ENCODE measurements at regions not wholly inside any gene's neighbourhood (a gene's known extent, or its start where the extent isn't known, plus 50 kb on each side); places are given as distances from the start of the nearest gene placed in this dataset.

DNA sequence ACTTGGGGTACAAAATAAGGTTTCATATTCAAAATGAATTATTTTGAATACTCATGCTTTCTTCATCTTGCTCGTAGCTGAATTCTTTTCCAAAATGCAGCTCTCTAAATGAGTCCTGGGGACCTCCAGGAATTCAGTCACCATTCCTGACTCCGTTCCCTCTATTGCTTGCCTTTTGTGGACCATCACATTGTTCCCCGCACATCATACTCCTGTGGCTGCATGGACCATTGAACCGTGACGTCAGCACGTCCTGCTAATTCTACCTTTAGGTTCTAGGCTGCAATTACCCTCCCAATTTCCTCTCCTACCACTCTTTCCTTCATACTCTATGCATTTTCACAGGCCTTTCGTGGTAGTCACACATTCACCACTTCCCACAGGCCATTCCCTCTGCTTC lies 173.1 kb upstream of the ID4 start:
- DNase-seq (ENCODE audit: low spot score) = no peak
- intact Hi-C loops (cut with DNase I) = no loop called here

DNA sequence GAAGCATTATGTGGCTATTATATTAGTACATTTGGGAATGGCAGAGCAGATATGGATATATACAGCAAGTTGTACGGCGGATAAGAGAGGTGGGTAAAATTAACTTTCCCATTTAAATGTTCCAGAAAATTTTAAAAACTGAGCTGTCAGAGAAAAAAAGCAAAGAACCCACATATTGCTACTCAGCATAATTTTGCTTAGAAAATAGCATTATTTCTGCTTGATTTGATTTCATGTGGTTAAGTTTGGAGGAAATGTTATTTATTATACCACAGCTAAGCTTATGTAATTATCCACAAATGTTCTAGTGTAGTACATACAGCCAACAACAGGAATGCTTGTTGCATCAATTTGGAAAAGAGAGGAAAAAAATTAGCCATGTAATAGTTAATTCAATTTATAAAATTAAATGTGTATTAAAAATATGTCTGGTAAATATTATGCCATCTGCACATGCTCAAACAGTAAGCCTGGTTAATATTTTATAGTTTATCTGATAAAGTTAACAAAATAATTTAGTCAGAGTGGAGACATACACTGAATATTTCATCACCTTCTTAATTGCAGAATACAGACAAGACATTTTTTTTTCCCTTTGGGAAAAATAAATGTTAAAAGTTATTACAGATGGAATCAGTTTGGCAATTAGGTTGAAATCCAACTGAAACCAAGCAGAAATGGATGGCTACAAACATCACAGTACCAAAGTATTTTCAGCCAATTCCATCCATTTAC lies 172.1 kb upstream of the ID4 start:
- intact Hi-C loops (cut with DNase I) = no loop called here
- DNase-seq (ENCODE audit: low spot score) = no peak

- DNase-seq (ENCODE audit: low spot score) = no peak
Measured at GRCh38 chr6:19665613-19665909, 171.6 kb upstream of the ID4 start.

DNA sequence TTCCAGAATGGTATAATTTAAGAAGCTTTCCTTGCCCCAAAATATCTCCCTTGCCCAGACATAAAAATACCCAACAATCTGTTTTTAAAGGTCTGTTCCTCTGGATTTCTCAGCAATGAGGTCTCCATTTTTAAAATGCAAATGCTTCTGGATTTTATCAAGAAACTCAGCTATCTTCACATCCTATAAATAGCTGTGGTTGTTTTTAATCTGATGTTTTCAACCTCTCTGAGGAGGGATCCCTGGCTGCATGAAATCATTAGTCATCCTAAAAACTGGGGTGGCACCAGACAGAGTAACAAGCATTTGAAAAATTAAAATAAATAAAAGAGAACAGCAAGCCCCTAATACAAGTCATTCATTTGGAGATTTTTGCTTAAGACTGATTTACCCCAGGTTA lies 168.5 kb upstream of the ID4 start:
- intact Hi-C loops (cut with DNase I) = no loop called here
- no peak for DNase-seq (ENCODE audit: low spot score)

More at GRCh38 chr6:19665613-19665909, 171.6 kb upstream of the ID4 start:
- intact Hi-C loops (cut with DNase I) = no loop called here

DNA sequence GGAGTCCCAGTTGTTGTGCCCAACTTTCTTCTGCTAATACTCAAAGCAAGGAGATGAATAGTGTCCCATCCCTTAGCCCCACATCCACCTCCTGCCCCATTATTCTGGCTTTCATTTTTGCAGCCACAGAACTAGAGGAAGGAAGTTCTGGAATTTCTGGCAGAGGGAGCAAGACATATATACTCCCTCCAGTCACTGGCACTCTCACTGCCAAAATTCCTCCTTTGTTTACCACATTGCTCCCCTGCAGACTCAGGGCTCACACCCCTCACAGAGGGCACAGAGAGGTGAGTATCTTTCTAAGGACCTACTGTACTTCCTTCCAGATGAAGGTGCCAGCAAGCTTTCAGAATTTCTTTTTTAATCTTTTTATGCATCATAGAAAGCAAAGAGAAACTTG lies 168.0 kb upstream of the ID4 start:
- no peak for DNase-seq (ENCODE audit: low spot score)
- intact Hi-C loops (cut with DNase I) = no loop called here

DNA sequence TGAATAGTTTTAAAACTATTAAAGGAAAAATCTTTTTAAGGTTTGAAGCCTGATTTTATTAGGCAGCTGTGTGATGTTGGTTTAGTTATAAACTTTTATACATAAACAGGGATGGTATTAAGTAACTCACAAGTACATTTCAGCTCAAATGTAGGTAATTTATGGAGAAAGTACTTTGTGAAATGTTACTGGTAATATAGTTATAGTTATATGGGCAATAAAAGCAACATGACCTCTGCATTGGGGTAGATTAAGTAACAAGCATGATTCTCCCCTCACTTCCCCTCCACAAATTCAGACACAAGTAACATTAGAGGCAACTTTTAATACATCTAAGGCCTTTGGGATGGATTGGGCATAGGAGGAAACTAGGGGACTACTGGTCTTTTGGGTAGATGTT lies 154.3 kb upstream of the ID4 start:
- intact Hi-C loops (cut with DNase I) = no loop called here

GRCh38 chr6:19690325-19691075 lies 146.7 kb upstream of the ID4 start:
- no peak for DNase-seq (ENCODE audit: low spot score)
- intact Hi-C loops (cut with DNase I) = no loop called here

More for the DNA sequence above, 154.3 kb upstream of the ID4 start:
- no peak for DNase-seq (ENCODE audit: low spot score)

DNA sequence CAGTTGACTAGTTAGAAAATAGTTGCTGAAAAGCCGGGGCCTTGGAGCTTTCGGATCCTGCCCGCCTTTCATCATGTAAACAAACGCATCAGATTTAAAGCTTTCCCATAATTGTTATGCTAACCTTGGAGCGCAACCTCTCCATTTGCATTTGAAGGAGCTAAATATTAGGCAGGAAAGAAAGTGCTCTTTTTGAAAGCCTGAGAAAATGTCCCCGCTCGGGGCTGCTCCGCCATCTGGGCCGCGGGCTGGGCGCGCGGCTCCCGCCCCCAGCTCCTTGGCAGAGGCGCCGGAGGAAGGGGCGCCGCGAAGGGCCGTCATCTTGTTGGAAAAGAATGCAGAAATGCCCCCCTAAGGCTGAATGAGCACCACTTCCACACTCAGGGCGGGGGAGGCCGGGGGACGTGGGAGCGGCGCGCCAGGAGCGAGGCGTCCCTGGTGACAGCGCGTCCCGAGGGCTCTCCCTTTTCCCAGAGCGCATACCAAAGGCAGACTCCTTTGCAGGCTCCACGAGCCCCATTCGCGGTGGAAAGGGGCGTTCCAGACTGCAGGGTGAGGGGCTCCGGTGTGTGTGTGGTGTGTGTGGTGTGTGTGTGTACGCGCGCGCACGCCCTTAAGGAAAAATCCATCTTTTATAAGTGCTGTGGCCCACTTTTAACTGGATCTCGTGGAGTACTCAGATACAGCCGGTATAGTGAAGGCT lies 145.6 kb upstream of the ID4 start:
- intact Hi-C loops (cut with DNase I) = no loop called here
- no peak for DNase-seq (ENCODE audit: low spot score)

GRCh38 chr6:19692506-19693298 lies 144.5 kb upstream of the ID4 start:
- DNase-seq (ENCODE audit: low spot score) = no peak
- intact Hi-C loops (cut with DNase I) = no loop called here

GRCh38 chr6:19694697-19695096 lies 142.5 kb upstream of the ID4 start:
- DNase-seq (ENCODE audit: low spot score) = no peak
- intact Hi-C loops (cut with DNase I) = no loop called here

- intact Hi-C loops (cut with DNase I) = no loop called here
- DNase-seq (ENCODE audit: low spot score) = no peak
Measured at GRCh38 chr6:19697744-19698290, 139.4 kb upstream of the ID4 start.

GRCh38 chr6:19699932-19700331 lies 137.2 kb upstream of the ID4 start:
- no peak for DNase-seq (ENCODE audit: low spot score)
- intact Hi-C loops (cut with DNase I) = no loop called here

GRCh38 chr6:19705606-19706005 lies 131.6 kb upstream of the ID4 start:
- no peak for DNase-seq (ENCODE audit: low spot score)

GRCh38 chr6:19712012-19712688 lies 125.0 kb upstream of the ID4 start:
- intact Hi-C loops (cut with DNase I) = no loop called here
- DNase-seq (ENCODE audit: low spot score) = no peak

More at GRCh38 chr6:19705606-19706005, 131.6 kb upstream of the ID4 start:
- intact Hi-C loops (cut with DNase I) = no loop called here

GRCh38 chr6:19712998-19713397 lies 124.2 kb upstream of the ID4 start:
- DNase-seq (ENCODE audit: low spot score) = no peak
- intact Hi-C loops (cut with DNase I) = no loop called here

DNA sequence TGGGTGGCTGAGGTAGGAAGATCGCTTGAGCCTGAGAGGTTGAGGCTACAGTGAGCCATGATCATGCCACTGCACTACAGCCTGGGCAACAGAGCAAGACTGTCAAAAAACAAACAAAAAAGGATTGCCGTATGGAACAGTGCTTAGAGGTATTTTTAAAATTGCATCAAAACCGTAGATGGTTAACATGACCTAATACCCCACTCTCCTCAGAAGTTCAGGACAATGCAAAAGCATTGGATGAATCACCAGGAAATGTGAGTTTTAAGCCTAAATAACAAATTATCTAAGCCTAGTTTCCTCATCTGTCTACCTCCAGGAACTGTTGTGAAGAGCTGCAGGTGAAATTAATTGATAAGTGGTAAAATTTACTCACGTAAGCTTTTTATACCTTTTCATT lies 123.8 kb upstream of the ID4 start:
- intact Hi-C loops (cut with DNase I) = no loop called here
- no peak for DNase-seq (ENCODE audit: low spot score)

- DNase-seq (ENCODE audit: low spot score) = no peak
- intact Hi-C loops (cut with DNase I) = no loop called here
Measured at GRCh38 chr6:19713984-19714383, 123.2 kb upstream of the ID4 start.

GRCh38 chr6:19714434-19715166 lies 122.6 kb upstream of the ID4 start:
- no peak for DNase-seq (ENCODE audit: low spot score)
- intact Hi-C loops (cut with DNase I) = no loop called here

DNA sequence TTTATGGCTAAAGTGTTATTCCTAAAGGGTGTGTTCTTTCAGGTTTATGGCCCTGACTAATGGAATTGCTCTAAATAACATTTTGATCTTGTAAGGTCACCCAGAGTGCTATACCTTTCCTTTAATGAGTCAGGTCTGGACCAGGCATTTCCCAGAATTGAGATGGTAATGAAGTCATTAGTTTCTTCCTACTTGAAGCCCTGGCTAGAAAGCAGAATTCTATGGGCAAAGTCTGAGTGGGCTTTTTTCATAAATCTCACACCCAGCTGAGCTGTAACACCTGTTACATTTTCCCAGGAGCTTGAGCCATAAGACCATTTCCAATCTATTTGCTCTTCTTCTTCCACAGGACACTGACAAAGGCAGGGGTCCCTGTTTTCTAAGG lies 122.0 kb upstream of the ID4 start:
- DNase-seq (ENCODE audit: low spot score) = no peak
- intact Hi-C loops (cut with DNase I) = no loop called here
